Gastroesophageal sphincter (tissue), 3 donors: ENCODE measurements at regions not wholly inside any gene's neighbourhood (a gene's known extent, or its start where the extent isn't known, plus 50 kb on each side); places are given as distances from the start of the nearest gene placed in this dataset.

Experiments
- CTCF ChIP-seq, 4 experiments: fragments of 200-600 bp in 2 of 4; fragments of 450-650 bp in 2 of 4; sonication (generic) in 1 of 4; IDR thresholded peaks; one replicate each; pipeline ENCODE4 v1.5.1; 2017 to 2019; ENCODE audit warnings: antibody characterized with exemption in 4 of 4, mild to moderate bottlenecking in 2 of 4, moderate library complexity in 2 of 4
- EP300 ChIP-seq: sonication (generic); formaldehyde crosslinking; IDR thresholded peaks from one replicate; pipeline ENCODE4 v1.6.1; 2017; ENCODE audit warnings: antibody characterized with exemption, mild to moderate bottlenecking
- POLR2A ChIP-seq, 2 donors: fragments of 450-650 bp; IDR thresholded peaks; one replicate each; pipeline ENCODE4 v1.6.1; 2017; ENCODE audit warnings: antibody characterized with exemption in 2 of 2, mild to moderate bottlenecking in 2 of 2, moderate library complexity in 1 of 2
- POLR2AphosphoS5 ChIP-seq: sonication (generic); formaldehyde crosslinking; IDR thresholded peaks from one replicate; pipeline ENCODE4 v1.6.1; 2017; ENCODE audit warnings: antibody characterized with exemption

GRCh38 chr13:50284540-50284939 lies 269.3 kb downstream of the KCNRG start:
- TF ChIP-seq CTCF (IDR thresholded peaks at IDR 0.05), result no peak
- TF ChIP-seq POLR2A (IDR thresholded peaks at IDR 0.05), result no peak
- TF ChIP-seq POLR2AphosphoS5, result no peak
- no peak for TF ChIP-seq EP300
